ENCODE measurements at regions not wholly inside any gene's neighbourhood (a gene's known extent, or its start where the extent isn't known, plus 50 kb on each side); places are given as distances from the start of the nearest gene placed in this dataset.
A peak's percentile ranks its signal among the peaks of the same experiment; 100 is the strongest.
"Not testable (repeated sequence)": the region's sequence is repeated elsewhere in the genome, so short reads cannot be mapped to it uniquely, and the experiment has no call there.

DNA sequence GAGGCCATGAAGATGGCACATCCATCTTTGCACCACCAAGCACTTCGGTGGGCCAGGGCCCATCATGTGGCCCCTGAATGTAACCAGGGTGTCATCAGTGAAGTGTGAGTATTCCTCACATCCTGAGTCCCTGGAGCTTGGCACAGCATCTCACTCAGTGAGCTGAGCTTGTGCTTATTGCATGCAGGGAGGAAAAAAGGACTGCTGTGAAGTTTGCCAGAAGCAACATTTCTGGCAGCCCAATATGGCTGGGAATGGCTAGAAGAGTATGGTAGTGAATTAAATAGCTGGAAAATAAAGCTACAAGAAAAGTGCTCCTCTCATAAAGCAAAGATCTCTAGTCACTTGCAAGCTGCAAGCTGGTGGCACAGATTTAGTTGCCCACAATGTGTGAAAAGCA lies 109.3 kb downstream of the TNFSF18 start:
- Histone ChIP-seq H3K27me3 (no peaks in the 10 kb centered on the region), H3K9me3 (no peaks in the 10 kb centered on the region), H3K4me1 (peaks cover 0 to 12% (median 0%) of the 10 kb centered on the region in 4 donors), H3K4me3 (no peak overlapping the region), H3K27ac (no peak overlapping the region), H3K36me3 (no peaks in the 10 kb centered on the region)
- TF ChIP-seq, protein P1, sequence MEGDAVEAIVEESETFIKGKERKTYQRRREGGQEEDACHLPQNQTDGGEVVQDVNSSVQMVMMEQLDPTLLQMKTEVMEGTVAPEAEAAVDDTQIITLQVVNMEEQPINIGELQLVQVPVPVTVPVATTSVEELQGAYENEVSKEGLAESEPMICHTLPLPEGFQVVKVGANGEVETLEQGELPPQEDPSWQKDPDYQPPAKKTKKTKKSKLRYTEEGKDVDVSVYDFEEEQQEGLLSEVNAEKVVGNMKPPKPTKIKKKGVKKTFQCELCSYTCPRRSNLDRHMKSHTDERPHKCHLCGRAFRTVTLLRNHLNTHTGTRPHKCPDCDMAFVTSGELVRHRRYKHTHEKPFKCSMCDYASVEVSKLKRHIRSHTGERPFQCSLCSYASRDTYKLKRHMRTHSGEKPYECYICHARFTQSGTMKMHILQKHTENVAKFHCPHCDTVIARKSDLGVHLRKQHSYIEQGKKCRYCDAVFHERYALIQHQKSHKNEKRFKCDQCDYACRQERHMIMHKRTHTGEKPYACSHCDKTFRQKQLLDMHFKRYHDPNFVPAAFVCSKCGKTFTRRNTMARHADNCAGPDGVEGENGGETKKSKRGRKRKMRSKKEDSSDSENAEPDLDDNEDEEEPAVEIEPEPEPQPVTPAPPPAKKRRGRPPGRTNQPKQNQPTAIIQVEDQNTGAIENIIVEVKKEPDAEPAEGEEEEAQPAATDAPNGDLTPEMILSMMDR (IDR thresholded peaks at IDR 0.05) = no peak
- no peak for TF ChIP-seq POLR2AphosphoS5 (IDR thresholded peaks at IDR 0.05)
- TF ChIP-seq POLR2A (IDR thresholded peaks at IDR 0.05) = no peak
- TF ChIP-seq EP300 (IDR thresholded peaks at IDR 0.05) = no peak
- WGBS, 5 donors = 83 to 100% (median 93%) methylated on average over 1 of the region's 1 CpG
- intact Hi-C loops (cut with DNase I; ENCODE audit: low total_unique reads) = no loop called here
- peak in 1 of 2 donors; percentile 39 for DNase-seq

DNA sequence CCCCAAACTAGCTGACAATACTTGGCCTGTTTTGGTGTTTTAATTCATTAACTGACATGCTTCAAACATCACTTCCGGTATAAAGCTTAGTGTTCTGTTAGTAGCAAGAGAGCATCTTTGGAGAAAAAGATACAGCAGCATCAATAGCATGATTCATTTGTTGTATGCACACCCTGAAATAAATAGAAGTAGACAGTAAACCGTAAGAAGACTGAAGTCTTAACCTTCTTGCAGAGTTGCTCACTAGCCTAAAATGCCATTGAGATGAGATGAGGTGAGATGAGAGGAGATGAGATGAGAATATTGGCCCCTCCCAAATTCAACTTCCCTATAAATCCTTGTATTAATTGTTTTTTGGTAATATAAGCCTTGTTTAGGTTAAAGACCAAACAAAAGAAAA lies 108.8 kb downstream of the TNFSF18 start:
- TF ChIP-seq EP300 (IDR thresholded peaks at IDR 0.05) (no peak), POLR2A (IDR thresholded peaks at IDR 0.05) (no peak), POLR2AphosphoS5 (IDR thresholded peaks at IDR 0.05) (no peak)
- TF ChIP-seq, protein P1 (IDR thresholded peaks at IDR 0.05) = no peak
- no peaks in the 10 kb centered on the region for H3K9me3 ChIP-seq
- WGBS, 5 donors = 33 to 66% (median 65%) methylated on average over 2 of the region's 2 CpGs

DNA sequence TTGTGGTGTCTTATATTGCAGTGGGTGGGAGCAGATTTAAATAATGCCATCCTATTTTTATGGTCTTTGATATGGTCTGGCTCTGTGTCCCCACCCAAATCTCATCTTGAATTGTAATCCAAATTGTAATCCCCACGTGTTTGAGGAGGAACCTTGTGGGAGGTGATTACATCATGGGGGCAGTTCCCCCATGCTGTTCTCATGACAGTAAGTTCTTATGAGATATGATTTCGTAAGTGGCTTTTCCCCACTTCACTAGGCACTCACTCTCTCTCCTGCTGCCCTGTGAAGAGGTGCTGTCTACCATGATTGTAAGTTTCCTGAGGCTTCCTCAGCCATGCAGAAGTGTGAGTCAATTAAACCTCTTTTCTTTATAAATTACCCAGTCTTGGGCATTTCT lies 107.6 kb downstream of the TNFSF18 start:
- H3K27ac ChIP-seq; H3K9me3 ChIP-seq; H3K4me3 ChIP-seq; DNase-seq; intact Hi-C loops (cut with DNase I; ENCODE audit: low total_unique reads); H3K36me3 ChIP-seq; H3K27me3 ChIP-seq: not testable (repeated sequence)
- peaks cover 0 to 12% (median 0%) of the 10 kb centered on the region in 4 donors for H3K4me1 ChIP-seq
- WGBS, 5 donors = 66 to 87% (median 79%) methylated on average over 2 of the region's 2 CpGs

More for the DNA sequence above, 108.8 kb downstream of the TNFSF18 start:
- no peaks in the 10 kb centered on the region for H3K27me3 ChIP-seq
- peaks cover 0 to 12% (median 0%) of the 10 kb centered on the region in 4 donors for H3K4me1 ChIP-seq
- no peak overlapping the region for H3K27ac ChIP-seq
- intact Hi-C loops (cut with DNase I; ENCODE audit: low total_unique reads) = no loop called here
- no peaks in the 10 kb centered on the region for H3K36me3 ChIP-seq
- DNase-seq = no peak
- H3K4me3 ChIP-seq = no peak overlapping the region

DNA sequence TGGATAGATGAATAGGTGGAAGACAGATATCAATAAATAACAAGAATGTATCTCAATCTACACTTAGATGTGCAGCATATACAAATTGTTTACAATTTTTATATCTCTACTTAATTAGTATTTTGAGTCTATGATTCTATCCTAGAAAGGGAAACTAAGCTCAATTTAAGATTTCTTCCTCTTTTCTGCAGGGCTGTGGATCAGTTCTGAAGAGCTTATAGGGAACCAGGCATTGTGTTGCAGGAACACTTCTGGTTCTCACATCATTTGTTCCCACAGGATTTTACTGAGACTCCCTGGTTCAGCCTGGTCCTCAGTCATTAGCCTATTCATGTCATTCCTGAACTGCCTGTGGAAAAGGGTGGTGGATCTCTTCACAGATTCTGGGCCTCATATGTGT lies 105.8 kb downstream of the TNFSF18 start:
- H3K27ac ChIP-seq = no peak overlapping the region
- H3K4me3 ChIP-seq = no peak overlapping the region
- H3K9me3 ChIP-seq = no peaks in the 10 kb centered on the region
- intact Hi-C loops (cut with DNase I; ENCODE audit: low total_unique reads) = no loop called here
- H3K27me3 ChIP-seq = no peaks in the 10 kb centered on the region
- TF ChIP-seq EP300 (IDR thresholded peaks at IDR 0.05) = no peak
- H3K4me1 ChIP-seq = peaks cover 0 to 12% (median 0%) of the 10 kb centered on the region in 4 donors
- no peak for DNase-seq
- H3K36me3 ChIP-seq = no peaks in the 10 kb centered on the region

DNA sequence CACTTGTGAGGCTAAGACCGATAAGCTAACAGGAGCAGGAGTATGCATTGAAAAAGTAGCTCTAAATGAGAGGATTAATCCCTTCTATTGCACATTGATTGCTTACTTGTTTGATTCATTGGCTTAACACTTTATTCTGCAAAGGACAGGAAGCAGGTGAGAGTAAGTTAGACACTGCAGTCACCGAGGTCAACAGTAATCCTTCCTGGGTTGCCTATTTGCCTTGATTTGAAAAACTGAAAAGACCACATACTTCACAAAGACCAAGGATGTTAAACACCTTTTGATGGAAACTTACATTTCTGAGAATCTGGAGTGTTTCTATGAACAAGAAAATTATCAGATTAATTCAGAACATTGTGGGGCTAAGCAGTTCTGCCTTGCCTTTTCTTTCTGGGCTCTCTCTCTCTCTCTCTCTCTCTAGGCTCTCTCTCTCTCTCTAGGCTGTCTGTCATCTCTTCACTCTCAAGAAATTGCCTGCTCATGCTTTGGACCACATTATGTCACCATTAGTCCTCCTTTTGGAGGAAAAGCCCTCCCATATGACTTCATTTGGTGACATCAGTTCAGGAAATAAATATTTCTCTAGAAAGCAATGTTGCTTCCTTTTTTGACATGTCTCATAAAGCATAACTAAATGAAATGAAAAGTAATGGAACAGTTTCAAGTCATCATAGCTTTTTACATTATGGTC lies 103.8 kb downstream of the TNFSF18 start:
- Histone ChIP-seq H3K27me3 (no peaks in the 10 kb centered on the region), H3K36me3 (no peaks in the 10 kb centered on the region), H3K9me3 (no peaks in the 10 kb centered on the region), H3K27ac (no peak overlapping the region), H3K4me1 (peaks cover 0 to 6% (median 0%) of the 10 kb centered on the region in 4 donors), H3K4me3 (no peak overlapping the region)
- no peak for TF ChIP-seq POLR2A (IDR thresholded peaks at IDR 0.05)
- WGBS, 5 donors = 81 to 87% (median 83%) methylated on average over 2 of the region's 2 CpGs
- DNase-seq = peak in 1 of 2 donors; percentile 32
- intact Hi-C loops (cut with DNase I; ENCODE audit: low total_unique reads) = no loop called here

DNA sequence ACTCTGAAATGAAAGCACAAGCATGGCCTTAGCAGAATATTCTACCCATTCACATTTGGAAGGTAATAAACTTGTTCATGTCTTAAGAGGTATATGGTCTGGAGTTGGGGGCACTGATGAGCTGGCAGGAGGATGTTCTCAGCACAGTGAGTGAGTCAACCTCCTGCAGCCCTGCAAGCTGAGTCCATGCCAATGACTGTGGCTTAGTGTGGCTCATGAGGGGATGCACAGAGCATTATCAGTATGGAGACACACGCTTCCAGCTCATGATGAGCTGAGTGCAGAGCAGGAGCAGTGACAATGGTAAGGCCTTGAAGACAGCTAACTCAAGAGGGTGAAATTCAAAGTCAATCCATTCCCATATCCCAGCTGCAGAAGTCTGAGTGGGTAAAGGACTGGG lies 102.3 kb downstream of the TNFSF18 start:
- no peak for DNase-seq
- H3K27ac ChIP-seq = no peak overlapping the region
- H3K4me3 ChIP-seq = no peak overlapping the region
- H3K27me3 ChIP-seq = no peaks in the 10 kb centered on the region
- intact Hi-C loops (cut with DNase I; ENCODE audit: low total_unique reads) = no loop called here
- 77 to 96% (median 88%) methylated on average over 1 of the region's 1 CpG for WGBS, 5 donors
- TF ChIP-seq POLR2AphosphoS5 (IDR thresholded peaks at IDR 0.05) (no peak), POLR2A (IDR thresholded peaks at IDR 0.05) (no peak), EP300 (IDR thresholded peaks at IDR 0.05) (no peak)
- TF ChIP-seq, protein P1 (IDR thresholded peaks at IDR 0.05) = no peak
- no peaks in the 10 kb centered on the region for H3K9me3 ChIP-seq
- peaks cover 0 to 7% (median 0%) of the 10 kb centered on the region in 4 donors for H3K4me1 ChIP-seq
- no peaks in the 10 kb centered on the region for H3K36me3 ChIP-seq

Measured in stomach (tissue), 8 donors.